Liver (tissue), 3 donors: ENCODE measurements at regions not wholly inside any gene's neighbourhood (a gene's known extent, or its start where the extent isn't known, plus 50 kb on each side); places are given as distances from the start of the nearest gene placed in this dataset.

Experiments used
- ATF3 ChIP-seq: IDR thresholded peaks from 2 replicates; pipeline ENCODE4 v1.6.1; 2016; ENCODE audit warnings: antibody characterized with exemption
- CTCF ChIP-seq: fragments of 150-350 bp; IDR thresholded peaks from 2 replicates; pipeline ENCODE4 v1.5.1; 2017; ENCODE audit warnings: improper control_type of control experiment, low read depth, low read length; ENCODE audit not compliant: missing input control
- RAD21 ChIP-seq, 2 donors: IDR thresholded peaks; 2 replicates each; pipeline ENCODE4 v1.6.1; 2016; ENCODE audit warnings: antibody characterized with exemption in 2 of 2, mild to moderate bottlenecking in 2 of 2
- TF ChIP-seq, protein P1 (sequence below): IDR thresholded peaks from 2 replicates; pipeline ENCODE4 v1.6.1; 2016; ENCODE audit warnings: antibody characterized with exemption
- donor health status: healthy.
- donor health status: healthy.

DNA sequence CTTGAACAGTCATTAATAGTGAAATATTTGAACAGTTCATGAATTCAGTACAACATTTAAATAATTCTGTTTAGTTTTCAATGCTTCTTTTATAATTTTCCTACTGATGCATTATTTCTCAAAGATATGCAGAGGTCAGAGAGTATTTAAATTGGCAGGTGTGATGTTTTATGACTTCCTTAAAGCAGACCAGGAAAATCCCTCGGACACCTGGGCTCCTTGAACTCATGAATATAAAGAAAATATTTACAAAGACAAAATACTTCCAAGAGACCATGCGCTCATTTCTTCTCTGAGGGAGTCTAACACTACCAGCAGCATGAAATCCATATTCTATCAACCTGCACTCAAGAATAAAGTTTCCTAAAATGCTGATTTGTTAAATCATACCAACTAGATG lies 127.6 kb downstream of the IPMK start:
- TF ChIP-seq ATF3: no peak
- no peak for TF ChIP-seq CTCF
- TF ChIP-seq, protein P1, sequence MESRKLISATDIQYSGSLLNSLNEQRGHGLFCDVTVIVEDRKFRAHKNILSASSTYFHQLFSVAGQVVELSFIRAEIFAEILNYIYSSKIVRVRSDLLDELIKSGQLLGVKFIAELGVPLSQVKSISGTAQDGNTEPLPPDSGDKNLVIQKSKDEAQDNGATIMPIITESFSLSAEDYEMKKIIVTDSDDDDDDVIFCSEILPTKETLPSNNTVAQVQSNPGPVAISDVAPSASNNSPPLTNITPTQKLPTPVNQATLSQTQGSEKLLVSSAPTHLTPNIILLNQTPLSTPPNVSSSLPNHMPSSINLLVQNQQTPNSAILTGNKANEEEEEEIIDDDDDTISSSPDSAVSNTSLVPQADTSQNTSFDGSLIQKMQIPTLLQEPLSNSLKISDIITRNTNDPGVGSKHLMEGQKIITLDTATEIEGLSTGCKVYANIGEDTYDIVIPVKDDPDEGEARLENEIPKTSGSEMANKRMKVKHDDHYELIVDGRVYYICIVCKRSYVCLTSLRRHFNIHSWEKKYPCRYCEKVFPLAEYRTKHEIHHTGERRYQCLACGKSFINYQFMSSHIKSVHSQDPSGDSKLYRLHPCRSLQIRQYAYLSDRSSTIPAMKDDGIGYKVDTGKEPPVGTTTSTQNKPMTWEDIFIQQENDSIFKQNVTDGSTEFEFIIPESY: no peak
- TF ChIP-seq RAD21 (IDR thresholded peaks at IDR 0.05): no peak
